ENCODE measurements at regions not wholly inside any gene's neighbourhood (a gene's known extent, or its start where the extent isn't known, plus 50 kb on each side); places are given as distances from the start of the nearest gene placed in this dataset.

- no peak for TF ChIP-seq CTCF (conservative IDR thresholded peaks at IDR 0.05; ENCODE audit: low read depth, low read length)
- H3K4me3 ChIP-seq (ENCODE audit: low read depth, low read length): no peak overlapping the region
- DNase-seq (ENCODE audit: low read depth): no peak
Measured at GRCh38 chr5:89948977-89949376, 460.6 kb downstream of the CETN3 start.

DNA sequence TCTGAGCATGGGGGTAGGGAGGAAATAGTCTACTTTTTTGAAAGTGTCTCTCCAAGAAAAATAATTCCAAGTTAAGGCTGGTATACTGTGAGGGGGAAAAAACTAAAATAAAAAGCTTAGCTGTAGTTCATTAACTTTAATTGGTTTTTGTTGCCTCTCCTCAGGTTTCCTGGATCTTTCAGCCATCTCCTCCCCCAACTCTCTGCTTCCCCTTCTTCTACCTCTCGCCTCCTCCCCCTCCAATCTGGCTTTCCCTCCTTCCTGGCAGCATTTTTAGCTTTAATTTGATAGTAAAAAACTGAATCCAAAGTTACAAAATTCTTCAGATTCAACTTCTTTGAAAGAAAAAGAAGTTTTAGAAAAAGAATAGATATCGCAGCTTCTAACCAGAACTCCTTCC, 462.6 kb downstream of the CETN3 start:
- no peak for DNase-seq (ENCODE audit: low read depth)
- TF ChIP-seq CTCF (conservative IDR thresholded peaks at IDR 0.05; ENCODE audit: low read depth, low read length): no peak
- no peak overlapping the region for H3K4me3 ChIP-seq (ENCODE audit: low read depth, low read length)

- no peak for TF ChIP-seq CTCF (conservative IDR thresholded peaks at IDR 0.05; ENCODE audit: low read depth, low read length)
- H3K4me3 ChIP-seq (ENCODE audit: low read depth, low read length): no peak overlapping the region
- no peak for DNase-seq (ENCODE audit: low read depth)
Measured at GRCh38 chr5:89946508-89946907, 463.0 kb downstream of the CETN3 start.

DNA sequence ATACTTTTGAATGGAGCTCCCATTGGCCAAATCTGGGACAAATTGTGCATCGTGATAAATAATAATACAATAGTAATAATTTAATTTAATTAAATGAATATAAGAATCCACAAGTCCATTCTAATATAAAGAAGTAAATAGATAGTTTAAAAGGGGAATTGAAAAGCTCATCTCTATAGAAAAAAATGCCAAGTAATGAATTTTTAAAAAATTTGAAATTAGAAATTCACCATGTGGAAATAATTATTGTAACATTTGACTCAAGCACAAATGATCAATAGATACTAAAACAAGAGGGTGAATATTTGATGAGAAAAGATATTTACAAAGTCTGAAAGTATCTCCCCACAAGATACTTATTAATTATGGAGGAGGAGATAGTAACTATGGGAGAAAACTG, 467.4 kb downstream of the CETN3 start:
- no peak for TF ChIP-seq CTCF (conservative IDR thresholded peaks at IDR 0.05; ENCODE audit: low read depth, low read length)
- no peak for DNase-seq (ENCODE audit: low read depth)
- no peak overlapping the region for H3K4me3 ChIP-seq (ENCODE audit: low read depth, low read length)

GRCh38 chr5:89936576-89936975, 473.0 kb downstream of the CETN3 start:
- no peak overlapping the region for H3K4me3 ChIP-seq (ENCODE audit: low read depth, low read length)
- TF ChIP-seq CTCF (conservative IDR thresholded peaks at IDR 0.05; ENCODE audit: low read depth, low read length): no peak
- DNase-seq (ENCODE audit: low read depth): no peak

- DNase-seq (ENCODE audit: low read depth): no peak
- no peak for TF ChIP-seq CTCF (conservative IDR thresholded peaks at IDR 0.05; ENCODE audit: low read depth, low read length)
Measured at GRCh38 chr5:89934069-89934468, 475.5 kb downstream of the CETN3 start.

GRCh38 chr5:89932771-89933181, 476.8 kb downstream of the CETN3 start:
- no peak for TF ChIP-seq CTCF (conservative IDR thresholded peaks at IDR 0.05; ENCODE audit: low read depth, low read length)
- peak; percentile 47 for DNase-seq (ENCODE audit: low read depth)
- no peak overlapping the region for H3K4me3 ChIP-seq (ENCODE audit: low read depth, low read length)

More at GRCh38 chr5:89934069-89934468, 475.5 kb downstream of the CETN3 start:
- no peak overlapping the region for H3K4me3 ChIP-seq (ENCODE audit: low read depth, low read length)
